Upper lobe of left lung (tissue), 4 donors: ENCODE measurements at regions not wholly inside any gene's neighbourhood (a gene's known extent, or its start where the extent isn't known, plus 50 kb on each side); places are given as distances from the start of the nearest gene placed in this dataset.

Experiments used
- POLR2A ChIP-seq, 4 donors: fragments of 450-650 bp; IDR thresholded peaks; one replicate each; pipeline ENCODE4 v1.5.1; 2016 to 2017; ENCODE audit warnings: antibody characterized with exemption in 4 of 4, mild to moderate bottlenecking in 2 of 4
- TF ChIP-seq, protein P1 (sequence below), 6 experiments: fragments of 450-650 bp in 4 of 6; fragments of 200-600 bp in 2 of 6; sonication (generic) in 2 of 6; IDR thresholded peaks; one replicate each; pipeline ENCODE4 v1.5.1; 2016 to 2019; ENCODE audit warnings: antibody characterized with exemption in 6 of 6

DNA sequence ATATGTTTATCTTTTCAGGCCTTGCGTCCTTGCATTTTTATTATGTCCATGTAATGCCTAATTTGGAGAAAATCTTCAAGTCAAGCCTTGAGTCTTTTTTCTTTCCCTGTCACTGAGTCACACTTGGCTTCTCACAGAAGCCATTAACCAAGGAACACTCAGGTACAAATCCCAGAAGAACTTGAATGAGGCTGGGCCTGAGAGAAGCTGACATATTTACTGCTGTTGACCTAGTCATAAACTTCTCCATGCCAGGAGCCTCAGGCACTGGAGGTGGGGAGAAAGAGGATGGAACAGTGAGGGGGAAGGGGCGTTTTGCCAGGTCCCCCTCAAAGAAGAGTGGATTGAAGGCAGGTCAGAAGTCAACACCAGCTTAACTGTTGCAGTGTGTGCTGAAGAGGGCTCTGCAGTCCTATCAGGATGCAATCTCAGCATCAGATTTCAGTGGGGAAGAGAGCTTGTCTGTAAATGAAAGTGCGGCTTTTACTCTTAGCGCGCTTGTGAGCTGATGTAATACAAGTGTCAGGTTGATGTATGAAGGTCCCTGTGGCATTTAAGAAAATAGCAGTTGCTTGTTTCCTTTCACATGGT, 526.0 kb downstream of the ETS1 start:
- TF ChIP-seq, protein P1, sequence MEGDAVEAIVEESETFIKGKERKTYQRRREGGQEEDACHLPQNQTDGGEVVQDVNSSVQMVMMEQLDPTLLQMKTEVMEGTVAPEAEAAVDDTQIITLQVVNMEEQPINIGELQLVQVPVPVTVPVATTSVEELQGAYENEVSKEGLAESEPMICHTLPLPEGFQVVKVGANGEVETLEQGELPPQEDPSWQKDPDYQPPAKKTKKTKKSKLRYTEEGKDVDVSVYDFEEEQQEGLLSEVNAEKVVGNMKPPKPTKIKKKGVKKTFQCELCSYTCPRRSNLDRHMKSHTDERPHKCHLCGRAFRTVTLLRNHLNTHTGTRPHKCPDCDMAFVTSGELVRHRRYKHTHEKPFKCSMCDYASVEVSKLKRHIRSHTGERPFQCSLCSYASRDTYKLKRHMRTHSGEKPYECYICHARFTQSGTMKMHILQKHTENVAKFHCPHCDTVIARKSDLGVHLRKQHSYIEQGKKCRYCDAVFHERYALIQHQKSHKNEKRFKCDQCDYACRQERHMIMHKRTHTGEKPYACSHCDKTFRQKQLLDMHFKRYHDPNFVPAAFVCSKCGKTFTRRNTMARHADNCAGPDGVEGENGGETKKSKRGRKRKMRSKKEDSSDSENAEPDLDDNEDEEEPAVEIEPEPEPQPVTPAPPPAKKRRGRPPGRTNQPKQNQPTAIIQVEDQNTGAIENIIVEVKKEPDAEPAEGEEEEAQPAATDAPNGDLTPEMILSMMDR (IDR thresholded peaks at IDR 0.05): no peak
- TF ChIP-seq POLR2A (IDR thresholded peaks at IDR 0.05): no peak
